ENCODE measurements at regions not wholly inside any gene's neighbourhood (a gene's known extent, or its start where the extent isn't known, plus 50 kb on each side); places are given as distances from the start of the nearest gene placed in this dataset.
A peak's percentile ranks its signal among the peaks of the same experiment; 100 is the strongest.
"Not testable (repeated sequence)": the region's sequence is repeated elsewhere in the genome, so short reads cannot be mapped to it uniquely, and the experiment has no call there.

GRCh38 chr16:29256501-29256981 lies 150.0 kb downstream of the NPIPB11 start:
- H3K36me3 ChIP-seq = no peaks in the 10 kb centered on the region
- H3K4me3 ChIP-seq = no peak overlapping the region
- no peaks in the 10 kb centered on the region for H3K27me3 ChIP-seq
- H3K4me1 ChIP-seq = peaks cover 7% of the 10 kb centered on the region; the same call in 1 of the 2 replicates
- DNase-seq = no peak
- no peak overlapping the region for H3K27ac ChIP-seq
- no peaks in the 10 kb centered on the region for H3K9me3 ChIP-seq (replicated peaks)

GRCh38 chr16:29255957-29256356 lies 150.6 kb downstream of the NPIPB11 start:
- not testable (repeated sequence) for H3K4me3 ChIP-seq; H3K36me3 ChIP-seq; H3K27ac ChIP-seq; H3K27me3 ChIP-seq; H3K9me3 ChIP-seq (replicated peaks); H3K4me1 ChIP-seq; DNase-seq

- not testable (repeated sequence) for H3K27me3 ChIP-seq, H3K4me1 ChIP-seq, H3K27ac ChIP-seq
Measured at GRCh38 chr16:29255496-29255796, 151.1 kb downstream of the NPIPB11 start.

GRCh38 chr16:29254676-29255495 lies 151.6 kb downstream of the NPIPB11 start:
- no peaks in the 10 kb centered on the region for H3K27me3 ChIP-seq
- no peak overlapping the region for H3K27ac ChIP-seq
- H3K4me3 ChIP-seq = no peak overlapping the region
- DNase-seq = no peak
- H3K4me1 ChIP-seq = peaks cover 7% of the 10 kb centered on the region; the same call in 1 of the 2 replicates
- no peaks in the 10 kb centered on the region for H3K9me3 ChIP-seq (replicated peaks)
- no peaks in the 10 kb centered on the region for H3K36me3 ChIP-seq

More at GRCh38 chr16:29255496-29255796, 151.1 kb downstream of the NPIPB11 start:
- not testable (repeated sequence) for H3K4me3 ChIP-seq; H3K36me3 ChIP-seq; DNase-seq; H3K9me3 ChIP-seq (replicated peaks)

GRCh38 chr16:29253716-29254590 lies 152.6 kb downstream of the NPIPB11 start:
- H3K36me3 ChIP-seq; H3K27ac ChIP-seq; DNase-seq; H3K4me3 ChIP-seq; H3K27me3 ChIP-seq; H3K4me1 ChIP-seq; H3K9me3 ChIP-seq (replicated peaks): not testable (repeated sequence)

GRCh38 chr16:29253066-29253590 lies 153.4 kb downstream of the NPIPB11 start:
- H3K27ac ChIP-seq; H3K36me3 ChIP-seq; DNase-seq; H3K9me3 ChIP-seq (replicated peaks); H3K4me1 ChIP-seq; H3K27me3 ChIP-seq; H3K4me3 ChIP-seq: not testable (repeated sequence)

GRCh38 chr16:29252311-29252710 lies 154.2 kb downstream of the NPIPB11 start:
- not testable (repeated sequence) for H3K27ac ChIP-seq; H3K4me1 ChIP-seq; H3K36me3 ChIP-seq; H3K9me3 ChIP-seq (replicated peaks); H3K4me3 ChIP-seq; H3K27me3 ChIP-seq; DNase-seq

GRCh38 chr16:29251571-29252011 lies 154.9 kb downstream of the NPIPB11 start:
- DNase-seq = peak; percentile 69 to 70
- H3K4me3 ChIP-seq = peak overlapping the region; percentile 36
- H3K36me3 ChIP-seq; H3K4me1 ChIP-seq; H3K27me3 ChIP-seq; H3K9me3 ChIP-seq (replicated peaks); H3K27ac ChIP-seq: not testable (repeated sequence)

GRCh38 chr16:29250923-29251434 lies 155.5 kb downstream of the NPIPB11 start:
- not testable (repeated sequence) for H3K27me3 ChIP-seq; H3K27ac ChIP-seq; H3K9me3 ChIP-seq (replicated peaks); H3K4me1 ChIP-seq; H3K36me3 ChIP-seq; DNase-seq
- peak overlapping the region; percentile 36 for H3K4me3 ChIP-seq

- H3K36me3 ChIP-seq; H3K4me3 ChIP-seq; DNase-seq; H3K27me3 ChIP-seq; H3K9me3 ChIP-seq (replicated peaks); H3K27ac ChIP-seq; H3K4me1 ChIP-seq: not testable (repeated sequence)
Measured at GRCh38 chr16:29250469-29250868, 156.0 kb downstream of the NPIPB11 start.

- not testable (repeated sequence) for H3K36me3 ChIP-seq; H3K27me3 ChIP-seq; H3K27ac ChIP-seq; H3K9me3 ChIP-seq (replicated peaks); H3K4me3 ChIP-seq; DNase-seq; H3K4me1 ChIP-seq
Measured at GRCh38 chr16:29248940-29249318, 157.6 kb downstream of the NPIPB11 start.

GRCh38 chr16:29248306-29248939 lies 158.1 kb downstream of the NPIPB11 start:
- not testable (repeated sequence) for DNase-seq

GRCh38 chr16:29246091-29246490 lies 160.4 kb downstream of the NPIPB11 start:
- H3K4me3 ChIP-seq; DNase-seq; H3K36me3 ChIP-seq; H3K27ac ChIP-seq; H3K27me3 ChIP-seq; H3K4me1 ChIP-seq; H3K9me3 ChIP-seq (replicated peaks): not testable (repeated sequence)

More at GRCh38 chr16:29248306-29248939, 158.1 kb downstream of the NPIPB11 start:
- H3K4me1 ChIP-seq; H3K9me3 ChIP-seq (replicated peaks); H3K4me3 ChIP-seq; H3K27me3 ChIP-seq; H3K36me3 ChIP-seq; H3K27ac ChIP-seq: not testable (repeated sequence)

- Histone ChIP-seq H3K4me1 (peaks cover 4% of the 10 kb centered on the region), H3K36me3 (no peaks in the 10 kb centered on the region), H3K4me3 (no peak overlapping the region), H3K27me3 (no peaks in the 10 kb centered on the region), H3K9me3 (replicated peaks) (no peaks in the 10 kb centered on the region), H3K27ac (no peak overlapping the region)
- no peak for DNase-seq
Measured at GRCh38 chr16:29237971-29238370, 168.5 kb downstream of the NPIPB11 start.

- H3K9me3 ChIP-seq (replicated peaks); H3K4me1 ChIP-seq; DNase-seq; H3K27ac ChIP-seq; H3K27me3 ChIP-seq; H3K36me3 ChIP-seq; H3K4me3 ChIP-seq: not testable (repeated sequence)
Measured at GRCh38 chr16:29237495-29237894, 169.0 kb downstream of the NPIPB11 start.
